NCI-H2227 treated with DMSO at 0.1 percent for 48 hours (cell line): ENCODE measurements at regions not wholly inside any gene's neighbourhood (a gene's known extent, or its start where the extent isn't known, plus 50 kb on each side); places are given as distances from the start of the nearest gene placed in this dataset.
"Not testable (repeated sequence)": the region's sequence is repeated elsewhere in the genome, so short reads cannot be mapped to it uniquely, and the experiment has no call there.

Source experiments
- DNase-seq: peaks from one replicate; lab custom pipeline; 2025; lab: John Stamatoyannopoulos, UW

GRCh38 chr13:79913141-79913827 lies 427.6 kb downstream of the SPRY2 start:
- no peak for DNase-seq

GRCh38 chr13:79912403-79912802 lies 428.5 kb downstream of the SPRY2 start:
- no peak for DNase-seq

GRCh38 chr13:79910875-79911540 lies 429.9 kb downstream of the SPRY2 start:
- DNase-seq, result no peak

GRCh38 chr13:79909644-79910043 lies 428.7 kb downstream of the NDFIP2 start:
- no peak for DNase-seq

- no peak for DNase-seq
Measured at GRCh38 chr13:79908381-79908780, 427.4 kb downstream of the NDFIP2 start.

- DNase-seq, result no peak
Measured at GRCh38 chr13:79907527-79907926, 426.6 kb downstream of the NDFIP2 start.

- DNase-seq, result no peak
Measured at GRCh38 chr13:79906345-79906744, 425.4 kb downstream of the NDFIP2 start.

GRCh38 chr13:79905018-79905417 lies 424.1 kb downstream of the NDFIP2 start:
- no peak for DNase-seq

GRCh38 chr13:79904581-79904980 lies 423.6 kb downstream of the NDFIP2 start:
- DNase-seq, result no peak

GRCh38 chr13:79901336-79901735 lies 420.4 kb downstream of the NDFIP2 start:
- no peak for DNase-seq

GRCh38 chr13:79900356-79900755 lies 419.4 kb downstream of the NDFIP2 start:
- no peak for DNase-seq

- no peak for DNase-seq
Measured at GRCh38 chr13:79898996-79899395, 418.0 kb downstream of the NDFIP2 start.

- no peak for DNase-seq
Measured at GRCh38 chr13:79898202-79898826, 417.4 kb downstream of the NDFIP2 start.

GRCh38 chr13:79896851-79897250 lies 415.9 kb downstream of the NDFIP2 start:
- DNase-seq, result no peak

- DNase-seq, result no peak
Measured at GRCh38 chr13:79895416-79895815, 414.5 kb downstream of the NDFIP2 start.

- DNase-seq, result not testable (repeated sequence)
Measured at GRCh38 chr13:79887278-79887677, 406.3 kb downstream of the NDFIP2 start.

GRCh38 chr13:79886601-79887000 lies 405.6 kb downstream of the NDFIP2 start:
- DNase-seq, result no peak

GRCh38 chr13:79884890-79885289 lies 403.9 kb downstream of the NDFIP2 start:
- no peak for DNase-seq

- no peak for DNase-seq
Measured at GRCh38 chr13:79883216-79883615, 402.3 kb downstream of the NDFIP2 start.

- no peak for DNase-seq
Measured at GRCh38 chr13:79880818-79881217, 399.9 kb downstream of the NDFIP2 start.

GRCh38 chr13:79874396-79875360 lies 393.7 kb downstream of the NDFIP2 start:
- DNase-seq, result peak; percentile 35

- DNase-seq, result no peak
Measured at GRCh38 chr13:79871594-79871993, 390.6 kb downstream of the NDFIP2 start.
